OCI-LY7 (cell line): ENCODE measurements at regions not wholly inside any gene's neighbourhood (a gene's known extent, or its start where the extent isn't known, plus 50 kb on each side); places are given as distances from the start of the nearest gene placed in this dataset.

ENCODE experiments used
- CTCF ChIP-seq: fragments of 200-600 bp; sonication (generic); conservative IDR thresholded peaks from 2 replicates; pipeline ENCODE4 v1.5.1; 2014; ENCODE audit warnings: mild to moderate bottlenecking, antibody characterized with exemption, low read length, moderate library complexity, mixed read lengths
- EZH2phosphoT487 ChIP-seq: fragments of 200-600 bp; sonication (generic); IDR thresholded peaks from 2 replicates; pipeline ENCODE4 v1.6.1; 2018; ENCODE audit warnings: low read depth, borderline replicate concordance, mild to moderate bottlenecking, mixed run types, antibody characterized with exemption, low read length, moderate library complexity, mixed read lengths

- TF ChIP-seq CTCF = no peak
- no peak for TF ChIP-seq EZH2phosphoT487
These were observed 413.6 kb upstream of the ADAMTS9 start for GRCh38 chr3:65101450-65101849.
